NCI-H2029 treated with DMSO at 0.1 percent for 48 hours (cell line): ENCODE measurements at regions not wholly inside any gene's neighbourhood (a gene's known extent, or its start where the extent isn't known, plus 50 kb on each side); places are given as distances from the start of the nearest gene placed in this dataset.

Source experiments
- DNase-seq: peaks from one replicate; lab custom pipeline; 2025; lab: John Stamatoyannopoulos, UW

DNA sequence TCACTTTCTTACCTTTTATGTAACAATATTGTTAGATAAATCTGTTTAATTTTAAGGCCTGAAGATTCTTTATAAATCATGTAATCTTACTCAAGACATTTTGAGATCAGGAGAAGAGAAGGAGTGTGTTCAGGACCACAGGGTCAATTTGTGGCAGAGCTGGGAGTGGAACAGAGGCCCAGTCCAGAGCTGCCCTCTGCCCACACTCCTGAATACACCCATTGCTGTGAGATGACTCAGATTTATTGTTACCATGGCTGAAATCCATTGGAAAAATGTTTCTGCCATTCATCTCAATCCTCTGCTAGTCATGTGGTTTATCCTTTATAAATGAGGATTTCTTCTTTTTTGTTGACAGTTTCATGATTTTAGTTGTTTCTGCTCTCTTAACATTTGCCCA, 100.5 kb upstream of the STXBP6 start:
- no peak for DNase-seq

DNA sequence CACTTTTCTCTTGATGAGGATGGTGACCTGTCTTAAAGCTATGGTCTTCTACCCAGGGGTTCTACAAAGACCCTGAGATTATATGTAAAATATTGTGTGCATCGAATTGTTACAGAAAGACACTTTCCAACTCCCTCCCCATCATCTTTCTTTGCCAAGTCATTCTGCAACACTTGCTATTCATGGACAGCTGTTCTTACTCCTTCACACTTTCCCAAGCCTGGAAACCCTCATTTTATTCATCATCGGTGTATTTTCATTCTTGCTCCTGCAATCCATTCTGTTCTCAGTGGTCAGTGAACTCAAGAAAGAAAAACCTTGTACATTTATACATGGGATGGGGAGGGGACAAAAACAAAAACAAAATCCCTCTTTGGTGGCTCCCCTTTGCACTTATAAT, 90.5 kb upstream of the STXBP6 start:
- DNase-seq, result no peak

GRCh38 chr14:25136811-25137210, 86.9 kb upstream of the STXBP6 start:
- DNase-seq, result no peak

GRCh38 chr14:25134184-25134583, 84.2 kb upstream of the STXBP6 start:
- no peak for DNase-seq

- DNase-seq, result peak; percentile 97
These were observed 82.9 kb upstream of the STXBP6 start for GRCh38 chr14:25132732-25133422.

- no peak for DNase-seq
These were observed 82.1 kb upstream of the STXBP6 start for GRCh38 chr14:25132094-25132493.

DNA sequence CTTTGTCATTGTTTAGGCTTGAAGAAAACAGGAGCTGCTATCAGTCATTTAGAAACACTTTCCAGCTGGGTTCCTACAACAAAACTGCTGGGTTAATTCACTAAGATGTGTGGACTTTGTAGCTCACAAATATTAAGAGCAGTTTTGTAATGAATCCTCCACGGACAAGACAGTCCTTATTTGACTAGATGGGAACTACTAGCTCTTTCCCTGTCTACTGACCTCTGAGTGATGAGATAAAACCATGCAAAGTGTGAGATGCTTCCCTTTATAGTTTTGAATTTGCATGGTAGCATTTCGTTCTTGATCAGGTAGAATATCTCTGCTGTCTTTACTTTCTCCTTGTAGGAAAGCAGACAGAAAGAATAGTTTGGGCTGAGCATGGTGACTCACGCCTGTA, 72.9 kb upstream of the STXBP6 start:
- DNase-seq, result no peak

GRCh38 chr14:25122211-25122610, 72.3 kb upstream of the STXBP6 start:
- no peak for DNase-seq

DNA sequence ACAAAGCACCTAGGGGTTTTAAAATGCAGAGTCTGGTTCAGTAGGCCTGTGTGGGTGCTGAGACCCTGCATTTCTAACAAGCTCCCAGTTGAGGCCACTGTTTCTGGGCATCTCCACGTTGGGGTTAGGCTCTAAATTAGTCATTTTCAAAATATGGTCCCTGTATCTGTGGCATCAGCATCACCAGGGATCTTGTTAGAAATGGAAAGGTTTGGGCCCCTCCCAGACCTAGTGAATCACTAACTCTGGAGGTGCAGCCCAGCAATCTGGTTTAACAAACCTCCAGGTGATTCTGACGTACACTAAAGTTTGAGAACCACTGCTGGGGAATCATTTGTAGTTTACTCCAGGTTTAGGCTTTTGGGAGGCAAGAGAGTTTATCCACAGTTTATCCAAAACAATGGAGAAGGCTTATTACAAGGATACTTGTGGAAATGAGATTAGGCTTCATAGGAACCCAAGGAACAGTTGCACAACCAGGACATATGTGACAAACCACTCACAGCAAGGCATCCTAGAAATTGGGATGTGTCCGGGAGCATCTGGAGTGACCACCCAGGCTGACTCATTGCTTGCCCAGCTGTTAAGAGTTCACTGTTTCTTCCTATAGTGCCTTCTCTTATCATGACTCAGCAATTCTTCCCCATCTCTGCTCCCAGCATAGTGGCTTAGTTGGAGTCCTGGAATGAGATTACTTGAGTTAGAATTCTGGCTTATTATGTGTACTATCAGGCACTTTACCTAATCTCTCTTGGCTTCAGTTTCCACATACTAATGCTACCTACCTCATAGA, 71.6 kb upstream of the STXBP6 start:
- DNase-seq, result no peak

DNA sequence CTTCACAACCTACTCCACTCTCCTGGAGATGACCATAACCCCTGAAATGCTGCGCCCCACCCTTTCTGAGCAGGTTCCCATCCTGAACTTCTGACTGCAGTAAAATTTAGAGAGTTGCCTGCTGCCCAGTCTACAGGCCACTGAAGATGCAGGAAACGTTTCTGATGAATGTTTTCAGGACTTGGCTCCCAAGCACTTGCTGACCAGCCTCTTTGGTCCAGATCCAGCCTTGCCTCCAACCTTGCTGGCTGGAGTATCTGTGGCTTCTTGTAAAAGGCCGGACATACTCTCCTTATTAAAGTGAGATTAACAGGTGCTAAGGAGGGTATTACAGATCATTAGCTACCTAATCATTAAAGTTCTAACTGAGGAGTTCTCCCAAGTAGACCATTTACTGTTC, 70.3 kb upstream of the STXBP6 start:
- no peak for DNase-seq

DNA sequence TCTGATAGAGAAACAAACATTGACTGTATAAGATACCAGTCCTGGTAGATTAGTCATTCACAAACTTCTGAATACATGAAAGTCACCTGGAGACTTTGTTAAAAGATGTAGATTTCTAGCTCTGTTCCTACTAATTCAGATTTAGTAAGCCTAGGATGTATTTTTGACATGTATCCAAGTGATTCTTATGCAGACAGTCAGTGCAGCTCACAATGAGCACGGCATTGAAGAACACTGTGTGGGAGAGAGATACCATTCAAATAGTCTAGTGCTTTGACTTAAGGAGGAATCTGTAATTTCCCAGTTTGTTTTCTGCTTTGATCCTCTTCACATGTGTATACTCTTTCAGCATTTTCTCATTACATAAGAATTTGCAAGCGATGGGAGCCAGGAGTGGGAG, 68.7 kb upstream of the STXBP6 start:
- DNase-seq, result no peak

DNA sequence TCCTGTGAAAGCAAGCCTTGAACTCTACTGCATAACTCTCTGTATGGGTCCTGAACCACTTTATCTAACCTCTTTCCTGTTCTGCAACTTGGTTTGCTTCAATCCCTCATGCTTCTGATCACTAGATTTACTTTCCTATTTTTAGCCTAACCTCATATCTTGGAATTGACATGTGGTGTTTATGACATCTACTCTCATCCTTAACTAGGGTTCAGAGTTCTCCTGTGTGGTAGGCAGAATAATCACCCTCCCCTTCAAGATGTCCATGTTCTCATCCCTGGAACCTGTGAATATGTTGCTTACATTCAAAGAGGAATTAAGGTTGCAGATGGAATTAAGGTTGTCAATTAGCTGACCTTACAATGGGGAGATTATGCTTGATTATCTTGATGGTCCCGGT, 67.4 kb upstream of the STXBP6 start:
- DNase-seq, result no peak

DNA sequence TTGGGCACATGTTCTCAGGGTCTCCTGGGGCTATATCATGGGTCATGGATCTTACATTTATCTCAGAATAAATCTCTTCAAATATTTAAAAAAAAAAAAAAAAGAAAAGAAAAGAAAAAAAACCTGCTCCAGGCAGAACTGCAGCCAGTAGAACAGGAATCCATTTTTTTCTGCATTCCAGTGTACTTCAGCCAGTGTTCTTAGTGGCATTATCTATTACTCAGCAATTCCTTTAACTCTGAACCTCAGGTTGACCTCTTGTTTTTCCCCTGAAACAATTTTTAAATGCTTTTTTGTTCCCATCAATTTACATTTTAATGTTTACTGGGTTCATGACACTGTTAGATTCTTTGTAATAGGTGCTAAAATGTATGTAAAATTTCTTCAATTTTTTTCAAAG, 66.7 kb upstream of the STXBP6 start:
- no peak for DNase-seq

GRCh38 chr14:25113394-25113793, 63.4 kb upstream of the STXBP6 start:
- DNase-seq, result no peak

- DNase-seq, result no peak
These were observed 61.2 kb upstream of the STXBP6 start for GRCh38 chr14:25111061-25111601.

GRCh38 chr14:25110106-25110505, 60.2 kb upstream of the STXBP6 start:
- DNase-seq, result no peak

GRCh38 chr14:25108959-25109358, 59.0 kb upstream of the STXBP6 start:
- peak; percentile 99 for DNase-seq

GRCh38 chr14:25108291-25108690, 58.3 kb upstream of the STXBP6 start:
- no peak for DNase-seq

DNA sequence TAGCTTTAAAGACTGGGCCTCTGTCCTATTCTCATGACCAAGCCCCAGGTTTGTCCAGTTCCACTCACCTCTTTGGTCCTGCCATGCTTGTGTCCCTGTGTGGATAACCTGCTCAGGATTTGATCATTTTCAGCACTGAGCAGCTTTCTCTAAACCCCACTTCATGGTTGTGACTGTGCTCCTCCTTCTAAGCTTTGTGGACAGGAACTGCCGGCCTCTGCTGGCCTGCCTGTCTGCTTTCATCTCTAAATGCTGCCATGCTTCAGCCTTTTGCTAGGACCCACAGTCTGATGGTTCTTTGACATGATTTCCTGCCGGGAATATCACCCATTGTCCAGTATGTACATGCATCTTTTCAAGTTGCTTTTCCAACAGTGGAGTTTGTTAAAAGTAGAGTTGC, 53.9 kb upstream of the STXBP6 start:
- DNase-seq, result no peak

DNA sequence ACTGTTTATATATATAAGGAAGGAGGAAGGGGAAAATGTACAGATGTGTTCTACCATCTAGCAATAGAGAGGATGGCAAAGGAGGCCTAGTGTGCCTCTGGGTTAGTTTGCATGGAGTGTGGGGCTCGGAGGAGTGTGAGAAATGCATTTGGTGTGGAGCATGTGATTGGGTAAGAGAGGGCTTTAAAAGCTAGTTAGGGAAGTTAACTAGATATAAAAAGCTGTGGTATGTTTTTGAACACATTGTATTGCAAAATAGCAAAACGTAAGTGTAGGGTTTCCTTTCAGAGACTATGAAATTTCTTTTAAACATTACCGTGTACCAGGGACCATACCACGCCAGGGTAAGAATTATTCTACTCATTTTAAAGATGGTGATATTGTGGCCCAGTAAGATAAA, 53.3 kb upstream of the STXBP6 start:
- no peak for DNase-seq

DNA sequence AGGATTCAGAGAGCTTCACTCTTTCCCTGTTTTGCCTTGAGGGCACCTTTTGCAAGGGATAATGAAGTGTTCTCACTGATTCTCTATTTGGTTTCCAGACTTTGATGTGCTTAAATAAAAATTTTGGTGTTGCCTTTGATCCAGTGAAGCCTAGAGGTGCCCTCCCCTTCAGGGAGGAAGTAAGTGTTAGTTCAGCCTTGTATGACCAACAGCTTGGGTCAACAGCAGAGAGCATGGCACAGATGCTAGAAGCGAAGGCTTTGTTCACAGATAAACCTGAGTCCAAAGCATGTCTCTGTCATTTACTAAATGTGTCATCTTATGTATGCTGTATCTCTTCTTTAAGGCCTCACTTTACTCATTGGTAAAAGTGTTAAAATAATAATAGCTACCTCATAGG, 52.8 kb upstream of the STXBP6 start:
- DNase-seq, result peak; percentile 65

DNA sequence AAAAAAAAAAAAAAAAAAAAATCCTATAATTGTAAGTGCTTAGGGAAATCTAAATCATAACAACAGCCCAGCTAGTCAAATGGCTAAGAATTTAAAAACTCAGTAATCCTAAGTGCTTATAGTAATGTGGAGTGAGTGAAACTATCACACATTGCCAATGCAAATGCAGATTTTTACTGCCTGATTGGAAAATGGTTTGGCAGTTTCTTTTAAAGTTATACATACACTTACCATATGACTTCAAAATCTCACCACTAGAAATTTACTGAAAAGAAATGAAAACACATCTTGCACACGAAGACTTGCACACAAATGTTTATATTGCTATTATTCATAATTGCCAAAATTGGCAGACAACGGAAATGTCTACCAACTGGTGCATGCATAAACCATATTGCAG, 51.3 kb upstream of the STXBP6 start:
- DNase-seq, result no peak
